Gastroesophageal sphincter (tissue), 4 donors: ENCODE measurements at regions not wholly inside any gene's neighbourhood (a gene's known extent, or its start where the extent isn't known, plus 50 kb on each side); places are given as distances from the start of the nearest gene placed in this dataset.
A peak's percentile ranks its signal among the peaks of the same experiment; 100 is the strongest.

ENCODE experiments used
- ATAC-seq: fragments of 150-250 bp; one replicate; pipeline ENCODE4 v1.9.1; 2016; ENCODE audit warnings: mild to moderate bottlenecking, moderate library complexity
- H3K27ac ChIP-seq, 4 donors: fragments of 200-600 bp; sonication (generic) in 3 of 4; 1 replicate in 3 of 4; 2 replicates in 1 of 4; pipeline ENCODE4 v1.5.1; 2016 to 2019
- H3K27me3 ChIP-seq: fragments of 200-600 bp; sonication (generic); one replicate; pipeline ENCODE4 v1.5.1; 2019
- H3K36me3 ChIP-seq, 2 donors: fragments of 200-600 bp; sonication (generic); one replicate each; pipeline ENCODE4 v1.5.1; 2019; ENCODE audit warnings: control low read depth in 1 of 2
- H3K4me1 ChIP-seq, 3 donors: fragments of 200-600 bp; sonication (generic); 1 replicate in 2 of 3; 2 replicates in 1 of 3; pipeline ENCODE4 v1.5.1; 2016 to 2019; ENCODE audit warnings: control low read depth in 2 of 3
- H3K4me3 ChIP-seq, 2 donors: fragments of 200-600 bp; sonication (generic); one replicate each; pipeline ENCODE4 v1.5.1; 2019; ENCODE audit warnings: mild to moderate bottlenecking in 1 of 2, moderate library complexity in 1 of 2
- H3K9me3 ChIP-seq, 3 donors: fragments of 200-600 bp; sonication (generic); one replicate each; pipeline ENCODE4 v1.5.1; 2017 to 2019; ENCODE audit warnings: control low read depth in 2 of 3
- CTCF ChIP-seq, 4 experiments: fragments of 200-600 bp in 2 of 4; fragments of 450-650 bp in 2 of 4; sonication (generic) in 1 of 4; IDR thresholded peaks; one replicate each; pipeline ENCODE4 v1.5.1; 2017 to 2019; ENCODE audit warnings: antibody characterized with exemption in 4 of 4, mild to moderate bottlenecking in 2 of 4, moderate library complexity in 2 of 4
- EP300 ChIP-seq: sonication (generic); formaldehyde crosslinking; IDR thresholded peaks from one replicate; pipeline ENCODE4 v1.6.1; 2017; ENCODE audit warnings: antibody characterized with exemption, mild to moderate bottlenecking
- POLR2A ChIP-seq, 2 donors: fragments of 450-650 bp; IDR thresholded peaks; one replicate each; pipeline ENCODE4 v1.6.1; 2017; ENCODE audit warnings: antibody characterized with exemption in 2 of 2, mild to moderate bottlenecking in 2 of 2, moderate library complexity in 1 of 2
- POLR2AphosphoS5 ChIP-seq: sonication (generic); formaldehyde crosslinking; IDR thresholded peaks from one replicate; pipeline ENCODE4 v1.6.1; 2017; ENCODE audit warnings: antibody characterized with exemption
- WGBS, 2 donors: methylation state at CpG; one replicate each; pipeline ENCODE4 v1.1.5; 2018; ENCODE audit warnings: low coverage in 1 of 2; 5-methylcytosine and 5-hydroxymethylcytosine counted together

- Histone ChIP-seq H3K9me3 (no peaks in the 10 kb centered on the region), H3K27me3 (no peaks in the 10 kb centered on the region), H3K36me3 (no peaks in the 10 kb centered on the region), H3K4me1 (peaks cover 0 to 27% (median 12%) of the 10 kb centered on the region in 3 donors), H3K27ac (peak overlapping the region in 3 of 4 donors; percentile 54 to 64 (median 55)), H3K4me3 (no peak overlapping the region)
- TF ChIP-seq CTCF (IDR thresholded peaks at IDR 0.05) (no peak), EP300 (no peak), POLR2AphosphoS5 (no peak), POLR2A (IDR thresholded peaks at IDR 0.05) (no peak)
- WGBS, 2 donors = 67 to 72% methylated on average over 3 to 4 of the region's 4 CpGs
- no peak for ATAC-seq
These were observed 362.4 kb downstream of the MN1 start for GRCh38 chr22:27439131-27439530.

GRCh38 chr22:27440304-27440865 lies 361.2 kb downstream of the MN1 start:
- Histone ChIP-seq H3K36me3 (no peaks in the 10 kb centered on the region), H3K9me3 (no peaks in the 10 kb centered on the region), H3K27me3 (no peaks in the 10 kb centered on the region), H3K4me1 (peaks cover 0 to 19% (median 12%) of the 10 kb centered on the region in 3 donors), H3K4me3 (no peak overlapping the region), H3K27ac (no peak overlapping the region)
- TF ChIP-seq CTCF (IDR thresholded peaks at IDR 0.05) = no peak
- no peak for TF ChIP-seq POLR2A (IDR thresholded peaks at IDR 0.05)
- TF ChIP-seq POLR2AphosphoS5 = no peak
- TF ChIP-seq EP300 = no peak
- ATAC-seq = no peak
- WGBS, 2 donors = 66 to 76% methylated on average over 5 to 6 of the region's 6 CpGs

GRCh38 chr22:27441706-27442475 lies 359.7 kb downstream of the MN1 start:
- no peak for TF ChIP-seq POLR2A (IDR thresholded peaks at IDR 0.05)
- no peak for TF ChIP-seq CTCF (IDR thresholded peaks at IDR 0.05)

GRCh38 chr22:27443306-27443705 lies 358.2 kb downstream of the MN1 start:
- no peaks in the 10 kb centered on the region for H3K36me3 ChIP-seq
- no peak for ATAC-seq
- TF ChIP-seq CTCF (IDR thresholded peaks at IDR 0.05) (no peak), POLR2AphosphoS5 (no peak), EP300 (no peak), POLR2A (IDR thresholded peaks at IDR 0.05) (no peak)
- peaks cover 0 to 9% (median 5%) of the 10 kb centered on the region in 3 donors for H3K4me1 ChIP-seq
- no peaks in the 10 kb centered on the region for H3K9me3 ChIP-seq
- H3K4me3 ChIP-seq = no peak overlapping the region
- WGBS, 2 donors = 80% methylated on average over 1 to 2 of the region's 7 CpGs
- H3K27ac ChIP-seq = no peak overlapping the region
- H3K27me3 ChIP-seq = peaks cover 6% of the 10 kb centered on the region

More at GRCh38 chr22:27441706-27442475, 359.7 kb downstream of the MN1 start:
- no peak for ATAC-seq
- WGBS, 2 donors = 65 to 89% methylated on average over 2 to 8 of the region's 22 CpGs
- Histone ChIP-seq H3K4me3 (no peak overlapping the region), H3K36me3 (no peaks in the 10 kb centered on the region), H3K4me1 (peaks cover 0 to 15% (median 9%) of the 10 kb centered on the region in 3 donors), H3K27me3 (no peaks in the 10 kb centered on the region), H3K27ac (no peak overlapping the region), H3K9me3 (no peaks in the 10 kb centered on the region)

GRCh38 chr22:27445881-27446280 lies 355.7 kb downstream of the MN1 start:
- TF ChIP-seq POLR2AphosphoS5 (peak; percentile 19), POLR2A (IDR thresholded peaks at IDR 0.05) (no peak)
- WGBS, 2 donors = 45% methylated on average over 2 of the region's 10 CpGs; no CpG with 5 or more reads in 1 of the 2 donors
- Histone ChIP-seq H3K4me1 (no peaks in the 10 kb centered on the region), H3K9me3 (peaks cover 0 to 8% (median 0%) of the 10 kb centered on the region in 3 donors), H3K27ac (no peak overlapping the region), H3K4me3 (no peak overlapping the region), H3K36me3 (no peaks in the 10 kb centered on the region), H3K27me3 (peaks cover 6% of the 10 kb centered on the region)
- peak; percentile 66 for ATAC-seq
